ENCODE measurements at regions not wholly inside any gene's neighbourhood (a gene's known extent, or its start where the extent isn't known, plus 50 kb on each side); places are given as distances from the start of the nearest gene placed in this dataset.

GRCh38 chrX:148203531-148203930 is 222.4 kb downstream of the FMR1NB start:
- TF ChIP-seq EP300 (IDR thresholded peaks at IDR 0.05) = no peak
- TF ChIP-seq POLR2A (IDR thresholded peaks at IDR 0.05) = no peak
- no peak for TF ChIP-seq CTCF (IDR thresholded peaks at IDR 0.05)
